ENCODE measurements at regions not wholly inside any gene's neighbourhood (a gene's known extent, or its start where the extent isn't known, plus 50 kb on each side); places are given as distances from the start of the nearest gene placed in this dataset.

GRCh38 chr18:64234321-64234720, 85.4 kb upstream of the LINC00305 start:
- H3K27me3 ChIP-seq (ENCODE audit: control insufficient read depth in 1 of 2, insufficient read depth in 2 of 2, low read length in 2 of 2) = no peaks in the 10 kb centered on the region
- no peak overlapping the region for H3K27ac ChIP-seq (ENCODE audit: low read depth, low read length)
- H3K4me3 ChIP-seq (ENCODE audit: low read depth in 1 of 2, low read length in 2 of 2) = no peak overlapping the region
- no peaks in the 10 kb centered on the region for H3K36me3 ChIP-seq (ENCODE audit: control insufficient read depth in 1 of 2, insufficient read depth in 2 of 2, low read length in 2 of 2)
- no peak overlapping the region for H3K9ac ChIP-seq (ENCODE audit: low read depth in 1 of 2, low read length in 2 of 2)
- no peaks in the 10 kb centered on the region for H3K4me1 ChIP-seq (ENCODE audit: control insufficient read depth in 1 of 2, insufficient read depth in 2 of 2, low read length in 2 of 2)
- H3K9me3 ChIP-seq (ENCODE audit: control insufficient read depth in 1 of 2, low read length in 2 of 2) = no peaks in the 10 kb centered on the region

- H3K4me1 ChIP-seq (ENCODE audit: control insufficient read depth in 1 of 2, insufficient read depth in 2 of 2, low read length in 2 of 2) = no peaks in the 10 kb centered on the region
- H3K4me3 ChIP-seq (ENCODE audit: low read depth in 1 of 2, low read length in 2 of 2) = no peak overlapping the region
- H3K9ac ChIP-seq (ENCODE audit: low read depth in 1 of 2, low read length in 2 of 2) = no peak overlapping the region
- H3K36me3 ChIP-seq (ENCODE audit: control insufficient read depth in 1 of 2, insufficient read depth in 2 of 2, low read length in 2 of 2) = no peaks in the 10 kb centered on the region
- H3K27ac ChIP-seq (ENCODE audit: low read depth, low read length) = no peak overlapping the region
- H3K9me3 ChIP-seq (ENCODE audit: control insufficient read depth in 1 of 2, low read length in 2 of 2) = no peaks in the 10 kb centered on the region
- H3K27me3 ChIP-seq (ENCODE audit: control insufficient read depth in 1 of 2, insufficient read depth in 2 of 2, low read length in 2 of 2) = no peaks in the 10 kb centered on the region
Observed at GRCh38 chr18:64233851-64234250, 85.0 kb upstream of the LINC00305 start.

- Histone ChIP-seq H3K4me3 (ENCODE audit: low read depth in 1 of 2, low read length in 2 of 2) (no peak overlapping the region), H3K9ac (ENCODE audit: low read depth in 1 of 2, low read length in 2 of 2) (no peak overlapping the region), H3K27ac (ENCODE audit: low read depth, low read length) (no peak overlapping the region), H3K36me3 (ENCODE audit: control insufficient read depth in 1 of 2, insufficient read depth in 2 of 2, low read length in 2 of 2) (no peaks in the 10 kb centered on the region), H3K4me1 (ENCODE audit: control insufficient read depth in 1 of 2, insufficient read depth in 2 of 2, low read length in 2 of 2) (no peaks in the 10 kb centered on the region), H3K9me3 (ENCODE audit: control insufficient read depth in 1 of 2, low read length in 2 of 2) (no peaks in the 10 kb centered on the region), H3K27me3 (ENCODE audit: control insufficient read depth in 1 of 2, insufficient read depth in 2 of 2, low read length in 2 of 2) (no peaks in the 10 kb centered on the region)
Observed at GRCh38 chr18:64220941-64221340, 72.1 kb upstream of the LINC00305 start.

GRCh38 chr18:64219517-64219916, 70.6 kb upstream of the LINC00305 start:
- Histone ChIP-seq H3K4me1 (ENCODE audit: control insufficient read depth in 1 of 2, insufficient read depth in 2 of 2, low read length in 2 of 2) (no peaks in the 10 kb centered on the region), H3K27ac (ENCODE audit: low read depth, low read length) (no peak overlapping the region), H3K36me3 (ENCODE audit: control insufficient read depth in 1 of 2, insufficient read depth in 2 of 2, low read length in 2 of 2) (no peaks in the 10 kb centered on the region), H3K9me3 (ENCODE audit: control insufficient read depth in 1 of 2, low read length in 2 of 2) (no peaks in the 10 kb centered on the region), H3K4me3 (ENCODE audit: low read depth in 1 of 2, low read length in 2 of 2) (no peak overlapping the region), H3K9ac (ENCODE audit: low read depth in 1 of 2, low read length in 2 of 2) (no peak overlapping the region), H3K27me3 (ENCODE audit: control insufficient read depth in 1 of 2, insufficient read depth in 2 of 2, low read length in 2 of 2) (no peaks in the 10 kb centered on the region)

GRCh38 chr18:64210401-64210949, 61.6 kb upstream of the LINC00305 start:
- H3K9me3 ChIP-seq (ENCODE audit: control insufficient read depth in 1 of 2, low read length in 2 of 2) = no peaks in the 10 kb centered on the region
- no peaks in the 10 kb centered on the region for H3K27me3 ChIP-seq (ENCODE audit: control insufficient read depth in 1 of 2, insufficient read depth in 2 of 2, low read length in 2 of 2)
- no peaks in the 10 kb centered on the region for H3K4me1 ChIP-seq (ENCODE audit: control insufficient read depth in 1 of 2, insufficient read depth in 2 of 2, low read length in 2 of 2)
- no peak overlapping the region for H3K4me3 ChIP-seq (ENCODE audit: low read depth in 1 of 2, low read length in 2 of 2)
- no peaks in the 10 kb centered on the region for H3K36me3 ChIP-seq (ENCODE audit: control insufficient read depth in 1 of 2, insufficient read depth in 2 of 2, low read length in 2 of 2)
- no peak overlapping the region for H3K9ac ChIP-seq (ENCODE audit: low read depth in 1 of 2, low read length in 2 of 2)
- no peak overlapping the region for H3K27ac ChIP-seq (ENCODE audit: low read depth, low read length)

GRCh38 chr18:64208516-64208915, 59.6 kb upstream of the LINC00305 start:
- Histone ChIP-seq H3K27ac (ENCODE audit: low read depth, low read length) (no peak overlapping the region), H3K4me3 (ENCODE audit: low read depth in 1 of 2, low read length in 2 of 2) (no peak overlapping the region), H3K27me3 (ENCODE audit: control insufficient read depth in 1 of 2, insufficient read depth in 2 of 2, low read length in 2 of 2) (no peaks in the 10 kb centered on the region), H3K9ac (ENCODE audit: low read depth in 1 of 2, low read length in 2 of 2) (no peak overlapping the region), H3K4me1 (ENCODE audit: control insufficient read depth in 1 of 2, insufficient read depth in 2 of 2, low read length in 2 of 2) (no peaks in the 10 kb centered on the region), H3K9me3 (ENCODE audit: control insufficient read depth in 1 of 2, low read length in 2 of 2) (no peaks in the 10 kb centered on the region), H3K36me3 (ENCODE audit: control insufficient read depth in 1 of 2, insufficient read depth in 2 of 2, low read length in 2 of 2) (no peaks in the 10 kb centered on the region)

GRCh38 chr18:64207820-64208219, 58.9 kb upstream of the LINC00305 start:
- Histone ChIP-seq H3K4me3 (ENCODE audit: low read depth in 1 of 2, low read length in 2 of 2) (no peak overlapping the region), H3K9ac (ENCODE audit: low read depth in 1 of 2, low read length in 2 of 2) (no peak overlapping the region), H3K27ac (ENCODE audit: low read depth, low read length) (no peak overlapping the region), H3K27me3 (ENCODE audit: control insufficient read depth in 1 of 2, insufficient read depth in 2 of 2, low read length in 2 of 2) (no peaks in the 10 kb centered on the region), H3K9me3 (ENCODE audit: control insufficient read depth in 1 of 2, low read length in 2 of 2) (no peaks in the 10 kb centered on the region), H3K36me3 (ENCODE audit: control insufficient read depth in 1 of 2, insufficient read depth in 2 of 2, low read length in 2 of 2) (no peaks in the 10 kb centered on the region), H3K4me1 (ENCODE audit: control insufficient read depth in 1 of 2, insufficient read depth in 2 of 2, low read length in 2 of 2) (no peaks in the 10 kb centered on the region)

- H3K9ac ChIP-seq (ENCODE audit: low read depth in 1 of 2, low read length in 2 of 2) = no peak overlapping the region
- no peaks in the 10 kb centered on the region for H3K27me3 ChIP-seq (ENCODE audit: control insufficient read depth in 1 of 2, insufficient read depth in 2 of 2, low read length in 2 of 2)
- no peaks in the 10 kb centered on the region for H3K36me3 ChIP-seq (ENCODE audit: control insufficient read depth in 1 of 2, insufficient read depth in 2 of 2, low read length in 2 of 2)
- H3K9me3 ChIP-seq (ENCODE audit: control insufficient read depth in 1 of 2, low read length in 2 of 2) = no peaks in the 10 kb centered on the region
- H3K4me1 ChIP-seq (ENCODE audit: control insufficient read depth in 1 of 2, insufficient read depth in 2 of 2, low read length in 2 of 2) = no peaks in the 10 kb centered on the region
- no peak overlapping the region for H3K27ac ChIP-seq (ENCODE audit: low read depth, low read length)
- H3K4me3 ChIP-seq (ENCODE audit: low read depth in 1 of 2, low read length in 2 of 2) = no peak overlapping the region
Observed at GRCh38 chr18:64203295-64203694, 54.4 kb upstream of the LINC00305 start.

- Histone ChIP-seq H3K4me3 (ENCODE audit: low read depth in 1 of 2, low read length in 2 of 2) (no peak overlapping the region), H3K9me3 (ENCODE audit: control insufficient read depth in 1 of 2, low read length in 2 of 2) (no peaks in the 10 kb centered on the region), H3K27ac (ENCODE audit: low read depth, low read length) (no peak overlapping the region), H3K36me3 (ENCODE audit: control insufficient read depth in 1 of 2, insufficient read depth in 2 of 2, low read length in 2 of 2) (no peaks in the 10 kb centered on the region), H3K4me1 (ENCODE audit: control insufficient read depth in 1 of 2, insufficient read depth in 2 of 2, low read length in 2 of 2) (no peaks in the 10 kb centered on the region), H3K9ac (ENCODE audit: low read depth in 1 of 2, low read length in 2 of 2) (no peak overlapping the region), H3K27me3 (ENCODE audit: control insufficient read depth in 1 of 2, insufficient read depth in 2 of 2, low read length in 2 of 2) (no peaks in the 10 kb centered on the region)
Observed at GRCh38 chr18:64202863-64203262, 54.0 kb upstream of the LINC00305 start.

GRCh38 chr18:64202210-64202836, 53.4 kb upstream of the LINC00305 start:
- Histone ChIP-seq H3K9ac (ENCODE audit: low read depth in 1 of 2, low read length in 2 of 2) (no peak overlapping the region), H3K9me3 (ENCODE audit: control insufficient read depth in 1 of 2, low read length in 2 of 2) (no peaks in the 10 kb centered on the region), H3K4me1 (ENCODE audit: control insufficient read depth in 1 of 2, insufficient read depth in 2 of 2, low read length in 2 of 2) (no peaks in the 10 kb centered on the region), H3K36me3 (ENCODE audit: control insufficient read depth in 1 of 2, insufficient read depth in 2 of 2, low read length in 2 of 2) (no peaks in the 10 kb centered on the region), H3K27ac (ENCODE audit: low read depth, low read length) (no peak overlapping the region), H3K4me3 (ENCODE audit: low read depth in 1 of 2, low read length in 2 of 2) (no peak overlapping the region), H3K27me3 (ENCODE audit: control insufficient read depth in 1 of 2, insufficient read depth in 2 of 2, low read length in 2 of 2) (no peaks in the 10 kb centered on the region)

All from duodenal mucosa (tissue), 2 donors.